ENCODE measurements at regions not wholly inside any gene's neighbourhood (a gene's known extent, or its start where the extent isn't known, plus 50 kb on each side); places are given as distances from the start of the nearest gene placed in this dataset.

GRCh38 chr16:87551487-87551886 is 50.8 kb upstream of the JPH3 start:
- TF ChIP-seq MAZ (IDR thresholded peaks at IDR 0.05; ENCODE audit: borderline replicate concordance, low read depth, low read length) (no peak), MXI1 (IDR thresholded peaks at IDR 0.05; ENCODE audit: borderline replicate concordance, low read depth, low read length) (no peak), CTCF (conservative IDR thresholded peaks at IDR 0.05; ENCODE audit: low read depth, low read length) (no peak), FOS (IDR thresholded peaks at IDR 0.05; ENCODE audit: low read depth, low read length) (no peak), RAD21 (IDR thresholded peaks at IDR 0.05; ENCODE audit: low read length) (no peak), MAFK (IDR thresholded peaks at IDR 0.05; ENCODE audit: low read depth, low read length) (no peak), POLR2A (IDR thresholded peaks at IDR 0.05; ENCODE audit: low read depth, low read length) (no peak)

All from IMR-90 (cell line).